ENCODE measurements at regions not wholly inside any gene's neighbourhood (a gene's known extent, or its start where the extent isn't known, plus 50 kb on each side); places are given as distances from the start of the nearest gene placed in this dataset.

DNA sequence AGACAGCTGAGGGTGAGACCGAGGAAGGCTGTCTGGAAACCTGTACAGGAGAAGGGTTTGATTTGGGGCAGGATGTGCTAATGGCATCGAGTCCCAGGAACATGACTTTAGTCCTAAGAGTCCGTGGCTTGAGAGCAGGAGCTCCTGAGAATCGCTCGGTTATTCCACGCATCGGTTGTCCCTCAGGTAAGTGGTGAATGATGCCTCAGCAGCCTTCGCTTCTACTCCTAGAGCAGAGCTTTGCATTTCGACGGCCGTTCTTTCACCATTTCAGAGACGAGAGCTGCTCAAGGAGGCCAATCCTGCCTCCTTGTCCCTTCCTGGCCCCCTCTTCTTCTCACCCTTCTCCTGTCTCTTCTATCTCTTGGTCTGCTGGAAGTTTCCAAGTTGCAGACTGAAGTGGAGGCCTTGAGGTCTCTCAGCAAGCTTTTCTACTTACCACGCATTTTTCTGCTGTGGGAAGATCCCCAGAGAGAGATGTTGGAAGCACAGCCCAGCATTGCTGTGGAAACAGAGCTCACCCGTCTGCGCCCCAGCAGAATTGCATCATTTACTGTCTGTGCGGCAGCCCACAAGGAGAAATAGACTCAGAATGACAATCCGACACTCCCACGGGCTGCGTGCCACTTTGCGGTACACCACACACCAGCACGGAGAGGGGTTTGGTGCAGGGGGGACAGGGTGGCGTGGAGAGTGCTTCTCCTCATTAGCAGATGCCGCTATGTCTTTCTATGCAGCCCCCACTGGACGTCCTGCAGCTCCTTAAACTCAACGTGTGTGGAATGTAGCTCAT lies 270.7 kb upstream of the C1orf174 start:
- Histone ChIP-seq H3K27me3 (ENCODE audit: control insufficient read depth, insufficient read depth, low read length) (peaks cover 2% of the 10 kb centered on the region; the same call in 1 of the 2 replicates), H3K4me3 (ENCODE audit: low read depth in 2 of 2, low read length in 2 of 2) (no peak overlapping the region), H3K4me1 (ENCODE audit: control insufficient read depth, insufficient read depth, low read length) (no peaks in the 10 kb centered on the region), H3K9me3 (ENCODE audit: control insufficient read depth, insufficient read depth, low read depth, low read length) (no peaks in the 10 kb centered on the region), H3K36me3 (ENCODE audit: control insufficient read depth, insufficient read depth, low read length) (no peaks in the 10 kb centered on the region), H3K27ac (ENCODE audit: low read length) (no peak overlapping the region)
- DNase-seq (ENCODE audit: low read depth, low spot score) (no peak), ATAC-seq (no peak)
- in situ Hi-C loops (cut with HindIII; ENCODE audit: low pct_unique_long_range_greater_than_20kb, low sequenced_read_pairs), result no loop called here
- intact Hi-C loops (cut with micrococcal nuclease; ENCODE audit: unreplicated experiment), result no loop called here
- ChIA-PET POLR2A (no interaction called here), CTCF (no interaction called here)
- TF ChIP-seq, protein P1, sequence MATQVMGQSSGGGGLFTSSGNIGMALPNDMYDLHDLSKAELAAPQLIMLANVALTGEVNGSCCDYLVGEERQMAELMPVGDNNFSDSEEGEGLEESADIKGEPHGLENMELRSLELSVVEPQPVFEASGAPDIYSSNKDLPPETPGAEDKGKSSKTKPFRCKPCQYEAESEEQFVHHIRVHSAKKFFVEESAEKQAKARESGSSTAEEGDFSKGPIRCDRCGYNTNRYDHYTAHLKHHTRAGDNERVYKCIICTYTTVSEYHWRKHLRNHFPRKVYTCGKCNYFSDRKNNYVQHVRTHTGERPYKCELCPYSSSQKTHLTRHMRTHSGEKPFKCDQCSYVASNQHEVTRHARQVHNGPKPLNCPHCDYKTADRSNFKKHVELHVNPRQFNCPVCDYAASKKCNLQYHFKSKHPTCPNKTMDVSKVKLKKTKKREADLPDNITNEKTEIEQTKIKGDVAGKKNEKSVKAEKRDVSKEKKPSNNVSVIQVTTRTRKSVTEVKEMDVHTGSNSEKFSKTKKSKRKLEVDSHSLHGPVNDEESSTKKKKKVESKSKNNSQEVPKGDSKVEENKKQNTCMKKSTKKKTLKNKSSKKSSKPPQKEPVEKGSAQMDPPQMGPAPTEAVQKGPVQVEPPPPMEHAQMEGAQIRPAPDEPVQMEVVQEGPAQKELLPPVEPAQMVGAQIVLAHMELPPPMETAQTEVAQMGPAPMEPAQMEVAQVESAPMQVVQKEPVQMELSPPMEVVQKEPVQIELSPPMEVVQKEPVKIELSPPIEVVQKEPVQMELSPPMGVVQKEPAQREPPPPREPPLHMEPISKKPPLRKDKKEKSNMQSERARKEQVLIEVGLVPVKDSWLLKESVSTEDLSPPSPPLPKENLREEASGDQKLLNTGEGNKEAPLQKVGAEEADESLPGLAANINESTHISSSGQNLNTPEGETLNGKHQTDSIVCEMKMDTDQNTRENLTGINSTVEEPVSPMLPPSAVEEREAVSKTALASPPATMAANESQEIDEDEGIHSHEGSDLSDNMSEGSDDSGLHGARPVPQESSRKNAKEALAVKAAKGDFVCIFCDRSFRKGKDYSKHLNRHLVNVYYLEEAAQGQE (IDR thresholded peaks at IDR 0.05; ENCODE audit: insufficient read depth in 1 of 2, low read depth in 2 of 2, low read length in 1 of 2), result no peak
- TF ChIP-seq, protein P2, sequence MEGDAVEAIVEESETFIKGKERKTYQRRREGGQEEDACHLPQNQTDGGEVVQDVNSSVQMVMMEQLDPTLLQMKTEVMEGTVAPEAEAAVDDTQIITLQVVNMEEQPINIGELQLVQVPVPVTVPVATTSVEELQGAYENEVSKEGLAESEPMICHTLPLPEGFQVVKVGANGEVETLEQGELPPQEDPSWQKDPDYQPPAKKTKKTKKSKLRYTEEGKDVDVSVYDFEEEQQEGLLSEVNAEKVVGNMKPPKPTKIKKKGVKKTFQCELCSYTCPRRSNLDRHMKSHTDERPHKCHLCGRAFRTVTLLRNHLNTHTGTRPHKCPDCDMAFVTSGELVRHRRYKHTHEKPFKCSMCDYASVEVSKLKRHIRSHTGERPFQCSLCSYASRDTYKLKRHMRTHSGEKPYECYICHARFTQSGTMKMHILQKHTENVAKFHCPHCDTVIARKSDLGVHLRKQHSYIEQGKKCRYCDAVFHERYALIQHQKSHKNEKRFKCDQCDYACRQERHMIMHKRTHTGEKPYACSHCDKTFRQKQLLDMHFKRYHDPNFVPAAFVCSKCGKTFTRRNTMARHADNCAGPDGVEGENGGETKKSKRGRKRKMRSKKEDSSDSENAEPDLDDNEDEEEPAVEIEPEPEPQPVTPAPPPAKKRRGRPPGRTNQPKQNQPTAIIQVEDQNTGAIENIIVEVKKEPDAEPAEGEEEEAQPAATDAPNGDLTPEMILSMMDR (IDR thresholded peaks at IDR 0.05), result no peak
- TF ChIP-seq POLR2AphosphoS5 (IDR thresholded peaks at IDR 0.05; ENCODE audit: low read depth, low read length), result no peak
- BruUV-seq (replicated peaks), result no TSS peak

DNA sequence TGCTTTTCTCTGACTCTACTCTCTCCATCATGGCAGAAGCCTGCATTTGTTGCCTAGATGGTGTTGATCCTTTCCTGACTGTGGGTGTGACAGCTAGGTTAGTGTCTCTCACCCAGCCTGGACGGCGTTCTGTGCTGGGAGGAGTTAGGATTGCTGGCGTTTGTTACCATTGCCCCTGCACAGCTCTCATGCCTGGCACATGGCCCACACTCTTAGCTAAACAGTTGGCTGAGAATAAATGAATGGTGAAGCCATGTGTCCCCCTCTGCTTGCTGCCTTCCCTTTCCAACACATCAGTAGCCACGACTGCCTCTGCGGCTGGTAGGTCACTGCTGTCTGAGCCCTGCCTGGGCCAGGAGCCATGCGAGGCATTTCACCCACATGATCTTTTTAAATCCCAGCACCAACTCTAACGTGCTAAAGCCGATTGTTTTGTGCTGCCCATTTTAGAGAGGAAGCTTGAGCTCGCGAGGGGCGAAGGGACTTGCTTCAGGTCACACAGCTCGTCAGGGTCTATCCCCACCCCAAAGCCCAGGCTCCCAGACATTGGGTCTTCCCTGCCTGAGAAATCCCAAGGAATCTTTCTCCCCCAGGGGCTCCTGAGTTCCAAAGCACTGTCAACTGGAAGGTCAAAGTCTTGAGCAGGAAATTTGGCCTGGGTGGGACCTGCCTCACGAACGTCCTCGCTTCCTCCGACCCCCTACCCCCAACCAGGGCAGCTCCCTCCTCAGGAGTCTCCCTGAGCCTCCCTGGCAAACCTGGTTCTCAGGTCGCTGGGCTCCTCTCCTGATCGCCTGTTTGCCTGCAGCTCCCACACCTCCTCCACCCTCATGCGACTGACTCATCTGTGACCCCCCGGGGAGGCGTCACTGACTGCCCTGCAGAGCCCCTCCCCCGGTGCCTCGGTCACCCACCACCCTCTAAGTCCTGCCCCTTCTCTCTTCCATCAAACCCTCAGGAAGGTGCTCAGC lies 271.7 kb upstream of the C1orf174 start:
- BruUV-seq (replicated peaks), result no TSS peak
- no peaks in the 10 kb centered on the region for H3K9me3 ChIP-seq (ENCODE audit: control insufficient read depth, insufficient read depth, low read depth, low read length)
- H3K36me3 ChIP-seq (ENCODE audit: control insufficient read depth, insufficient read depth, low read length), result no peaks in the 10 kb centered on the region
- H3K27me3 ChIP-seq (ENCODE audit: control insufficient read depth, insufficient read depth, low read length), result peaks cover 2% of the 10 kb centered on the region; the same call in 1 of the 2 replicates
- intact Hi-C loops (cut with micrococcal nuclease; ENCODE audit: unreplicated experiment), result no loop called here
- ATAC-seq, result no peak
- POLR2A ChIA-PET, result no interaction called here
- CTCF ChIA-PET, result no interaction called here
- TF ChIP-seq POLR2AphosphoS5 (IDR thresholded peaks at IDR 0.05; ENCODE audit: low read depth, low read length) (no peak), SIN3A (IDR thresholded peaks at IDR 0.05; ENCODE audit: borderline replicate concordance, insufficient read depth, low read depth, low read length) (no peak), TCF7L2 (IDR thresholded peaks at IDR 0.05; ENCODE audit: low read depth, low read length) (no peak)
- TF ChIP-seq, protein P2 (IDR thresholded peaks at IDR 0.05), result no peak
- TF ChIP-seq, protein P1 (IDR thresholded peaks at IDR 0.05; ENCODE audit: insufficient read depth in 1 of 2, low read depth in 2 of 2, low read length in 1 of 2), result no peak
- H3K4me1 ChIP-seq (ENCODE audit: control insufficient read depth, insufficient read depth, low read length), result no peaks in the 10 kb centered on the region
- H3K4me3 ChIP-seq (ENCODE audit: low read depth in 2 of 2, low read length in 2 of 2), result no peak overlapping the region
- in situ Hi-C loops (cut with HindIII; ENCODE audit: low pct_unique_long_range_greater_than_20kb, low sequenced_read_pairs), result no loop called here
- no peak for DNase-seq (ENCODE audit: low read depth, low spot score)
- H3K27ac ChIP-seq (ENCODE audit: low read length), result no peak overlapping the region

All from Panc1 (cell line).